ENCODE measurements at regions not wholly inside any gene's neighbourhood (a gene's known extent, or its start where the extent isn't known, plus 50 kb on each side); places are given as distances from the start of the nearest gene placed in this dataset.

- ChIA-PET POLR2A (no interaction called here), CTCF (no interaction called here)
- no peak for ATAC-seq
- no peaks in the 10 kb centered on the region for H3K27me3 ChIP-seq (ENCODE audit: control insufficient read depth, insufficient read depth, low read length)
- intact Hi-C loops (cut with micrococcal nuclease; ENCODE audit: unreplicated experiment) (no loop called here), in situ Hi-C loops (cut with HindIII; ENCODE audit: low pct_unique_long_range_greater_than_20kb, low sequenced_read_pairs) (no loop called here)
- H3K4me1 ChIP-seq (ENCODE audit: control insufficient read depth, insufficient read depth, low read length), result no peaks in the 10 kb centered on the region
- TF ChIP-seq TCF7L2 (IDR thresholded peaks at IDR 0.05; ENCODE audit: low read depth, low read length), result no peak
- TF ChIP-seq CTCF (IDR thresholded peaks at IDR 0.05), result no peak
- TF ChIP-seq SIN3A (IDR thresholded peaks at IDR 0.05; ENCODE audit: borderline replicate concordance, insufficient read depth, low read depth, low read length), result no peak
- no peak for TF ChIP-seq POLR2AphosphoS5 (IDR thresholded peaks at IDR 0.05; ENCODE audit: low read depth, low read length)
- TF ChIP-seq, protein P1, sequence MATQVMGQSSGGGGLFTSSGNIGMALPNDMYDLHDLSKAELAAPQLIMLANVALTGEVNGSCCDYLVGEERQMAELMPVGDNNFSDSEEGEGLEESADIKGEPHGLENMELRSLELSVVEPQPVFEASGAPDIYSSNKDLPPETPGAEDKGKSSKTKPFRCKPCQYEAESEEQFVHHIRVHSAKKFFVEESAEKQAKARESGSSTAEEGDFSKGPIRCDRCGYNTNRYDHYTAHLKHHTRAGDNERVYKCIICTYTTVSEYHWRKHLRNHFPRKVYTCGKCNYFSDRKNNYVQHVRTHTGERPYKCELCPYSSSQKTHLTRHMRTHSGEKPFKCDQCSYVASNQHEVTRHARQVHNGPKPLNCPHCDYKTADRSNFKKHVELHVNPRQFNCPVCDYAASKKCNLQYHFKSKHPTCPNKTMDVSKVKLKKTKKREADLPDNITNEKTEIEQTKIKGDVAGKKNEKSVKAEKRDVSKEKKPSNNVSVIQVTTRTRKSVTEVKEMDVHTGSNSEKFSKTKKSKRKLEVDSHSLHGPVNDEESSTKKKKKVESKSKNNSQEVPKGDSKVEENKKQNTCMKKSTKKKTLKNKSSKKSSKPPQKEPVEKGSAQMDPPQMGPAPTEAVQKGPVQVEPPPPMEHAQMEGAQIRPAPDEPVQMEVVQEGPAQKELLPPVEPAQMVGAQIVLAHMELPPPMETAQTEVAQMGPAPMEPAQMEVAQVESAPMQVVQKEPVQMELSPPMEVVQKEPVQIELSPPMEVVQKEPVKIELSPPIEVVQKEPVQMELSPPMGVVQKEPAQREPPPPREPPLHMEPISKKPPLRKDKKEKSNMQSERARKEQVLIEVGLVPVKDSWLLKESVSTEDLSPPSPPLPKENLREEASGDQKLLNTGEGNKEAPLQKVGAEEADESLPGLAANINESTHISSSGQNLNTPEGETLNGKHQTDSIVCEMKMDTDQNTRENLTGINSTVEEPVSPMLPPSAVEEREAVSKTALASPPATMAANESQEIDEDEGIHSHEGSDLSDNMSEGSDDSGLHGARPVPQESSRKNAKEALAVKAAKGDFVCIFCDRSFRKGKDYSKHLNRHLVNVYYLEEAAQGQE (IDR thresholded peaks at IDR 0.05; ENCODE audit: insufficient read depth in 1 of 2, low read depth in 2 of 2, low read length in 1 of 2), result no peak
- H3K36me3 ChIP-seq (ENCODE audit: control insufficient read depth, insufficient read depth, low read length), result no peaks in the 10 kb centered on the region
- H3K27ac ChIP-seq (ENCODE audit: low read length), result no peak overlapping the region
- BruUV-seq (replicated peaks), result no TSS peak
- peak; percentile 2 for DNase-seq (ENCODE audit: low read depth, low spot score)
- no peaks in the 10 kb centered on the region for H3K9me3 ChIP-seq (ENCODE audit: control insufficient read depth, insufficient read depth, low read depth, low read length)
- no peak overlapping the region for H3K4me3 ChIP-seq (ENCODE audit: low read depth in 2 of 2, low read length in 2 of 2)
Observed at GRCh38 chr2:215529271-215529670, 93.4 kb upstream of the FN1 start.

DNA sequence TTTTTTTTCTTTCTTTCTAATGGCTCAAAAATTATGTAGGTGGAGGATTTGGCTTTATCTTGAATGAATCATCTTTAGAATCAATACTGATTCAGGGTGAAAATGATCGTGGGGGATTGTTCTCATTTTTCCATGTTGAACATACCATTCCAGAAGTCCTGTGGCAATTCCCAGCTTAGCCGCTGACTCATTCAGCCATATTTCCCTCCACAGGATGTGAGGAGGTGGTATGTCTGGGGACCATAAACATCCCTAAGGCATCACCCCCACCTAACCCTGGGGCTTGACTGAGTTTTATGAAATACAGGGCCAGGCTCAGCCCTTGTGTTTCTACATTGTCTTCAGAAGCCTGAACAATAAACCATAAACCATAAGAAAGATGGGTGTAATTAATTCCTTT is 92.7 kb upstream of the FN1 start:
- H3K27ac ChIP-seq (ENCODE audit: low read length), result no peak overlapping the region
- H3K4me3 ChIP-seq (ENCODE audit: low read depth in 2 of 2, low read length in 2 of 2), result no peak overlapping the region
- H3K36me3 ChIP-seq (ENCODE audit: control insufficient read depth, insufficient read depth, low read length), result no peaks in the 10 kb centered on the region
- DNase-seq (ENCODE audit: low read depth, low spot score) (no peak), ATAC-seq (no peak)
- in situ Hi-C loops (cut with HindIII; ENCODE audit: low pct_unique_long_range_greater_than_20kb, low sequenced_read_pairs) (no loop called here), intact Hi-C loops (cut with micrococcal nuclease; ENCODE audit: unreplicated experiment) (no loop called here)
- ChIA-PET CTCF (no interaction called here), POLR2A (no interaction called here)
- H3K4me1 ChIP-seq (ENCODE audit: control insufficient read depth, insufficient read depth, low read length), result no peaks in the 10 kb centered on the region
- H3K9me3 ChIP-seq (ENCODE audit: control insufficient read depth, insufficient read depth, low read depth, low read length), result no peaks in the 10 kb centered on the region
- TF ChIP-seq CTCF (IDR thresholded peaks at IDR 0.05) (no peak), POLR2AphosphoS5 (IDR thresholded peaks at IDR 0.05; ENCODE audit: low read depth, low read length) (no peak), TCF7L2 (IDR thresholded peaks at IDR 0.05; ENCODE audit: low read depth, low read length) (no peak), SIN3A (IDR thresholded peaks at IDR 0.05; ENCODE audit: borderline replicate concordance, insufficient read depth, low read depth, low read length) (no peak)
- TF ChIP-seq, protein P1 (IDR thresholded peaks at IDR 0.05; ENCODE audit: insufficient read depth in 1 of 2, low read depth in 2 of 2, low read length in 1 of 2), result no peak
- no peaks in the 10 kb centered on the region for H3K27me3 ChIP-seq (ENCODE audit: control insufficient read depth, insufficient read depth, low read length)
- no TSS peak for BruUV-seq (replicated peaks)
